Activated CD4-positive, alpha-beta T cell treated with anti-CD3 and anti-CD28 coated beads, Interleukin-2, Interleukin-6, amounts not matched to agents 100 ng/mL and 50 ng/mL, durations not matched to agents 16 hours and 8 hours (primary cell): ENCODE measurements at regions not wholly inside any gene's neighbourhood (a gene's known extent, or its start where the extent isn't known, plus 50 kb on each side); places are given as distances from the start of the nearest gene placed in this dataset.
"Not testable (repeated sequence)": the region's sequence is repeated elsewhere in the genome, so short reads cannot be mapped to it uniquely, and the experiment has no call there.

Experiments
- DNase-seq: peaks from one replicate; pipeline ENCODE4 v3.0.0-alpha.2; 2020

GRCh38 chr16:79966226-79966625 lies 365.7 kb upstream of the MAF start:
- DNase-seq, result no peak

- DNase-seq, result no peak
Measured at GRCh38 chr16:79965718-79966117, 365.2 kb upstream of the MAF start.

GRCh38 chr16:79964104-79964503 lies 363.6 kb upstream of the MAF start:
- no peak for DNase-seq

- no peak for DNase-seq
Measured at GRCh38 chr16:79962962-79963361, 362.4 kb upstream of the MAF start.

GRCh38 chr16:79959226-79959625 lies 358.7 kb upstream of the MAF start:
- no peak for DNase-seq

GRCh38 chr16:79954921-79955705 lies 354.6 kb upstream of the MAF start:
- no peak for DNase-seq

GRCh38 chr16:79950932-79951719 lies 350.6 kb upstream of the MAF start:
- DNase-seq, result no peak

- DNase-seq, result no peak
Measured at GRCh38 chr16:79949417-79949816, 348.9 kb upstream of the MAF start.

GRCh38 chr16:79947771-79948170 lies 347.2 kb upstream of the MAF start:
- DNase-seq, result no peak

- DNase-seq, result no peak
Measured at GRCh38 chr16:79946252-79946651, 345.7 kb upstream of the MAF start.

GRCh38 chr16:79943736-79944135 lies 343.2 kb upstream of the MAF start:
- DNase-seq, result no peak

GRCh38 chr16:79938575-79938974 lies 338.0 kb upstream of the MAF start:
- no peak for DNase-seq

GRCh38 chr16:79937671-79938070 lies 337.1 kb upstream of the MAF start:
- not testable (repeated sequence) for DNase-seq

GRCh38 chr16:79933603-79934002 lies 333.1 kb upstream of the MAF start:
- DNase-seq, result no peak

GRCh38 chr16:79932572-79932971 lies 332.0 kb upstream of the MAF start:
- no peak for DNase-seq

GRCh38 chr16:79931721-79932120 lies 331.2 kb upstream of the MAF start:
- no peak for DNase-seq

- no peak for DNase-seq
Measured at GRCh38 chr16:79929260-79929965, 328.9 kb upstream of the MAF start.

GRCh38 chr16:79928142-79928873 lies 327.8 kb upstream of the MAF start:
- no peak for DNase-seq

GRCh38 chr16:79926451-79927205 lies 326.1 kb upstream of the MAF start:
- no peak for DNase-seq

GRCh38 chr16:79923431-79923830 lies 322.9 kb upstream of the MAF start:
- no peak for DNase-seq

GRCh38 chr16:79920685-79921084 lies 320.1 kb upstream of the MAF start:
- no peak for DNase-seq

GRCh38 chr16:79918916-79919315 lies 318.4 kb upstream of the MAF start:
- no peak for DNase-seq
